ENCODE measurements at regions not wholly inside any gene's neighbourhood (a gene's known extent, or its start where the extent isn't known, plus 50 kb on each side); places are given as distances from the start of the nearest gene placed in this dataset.

DNA sequence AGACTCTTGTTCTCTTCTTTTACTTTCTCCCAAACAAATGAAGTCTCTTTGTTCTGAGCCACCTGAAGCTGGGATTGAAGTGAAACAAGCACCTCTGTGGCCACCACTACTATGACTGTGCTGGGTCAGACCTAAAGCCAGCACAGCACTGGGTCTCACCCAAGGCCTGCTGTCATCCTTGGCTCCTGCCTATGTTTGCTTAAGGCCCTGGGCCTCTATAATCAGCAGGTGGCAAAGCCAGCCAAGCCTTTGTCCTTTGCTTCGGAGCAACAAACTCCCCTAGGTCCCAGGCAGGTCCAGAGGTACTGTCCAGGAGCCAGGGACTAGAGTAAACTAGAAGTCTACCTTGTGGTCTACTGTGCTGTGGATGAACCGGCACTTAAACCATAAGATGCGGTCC lies 220.6 kb upstream of the ARSJ start:
- H3K9me3 ChIP-seq, result no peaks in the 10 kb centered on the region
- no peak overlapping the region for H3K27ac ChIP-seq
- WGBS, 2 donors, result 67 to 88% methylated on average over 1 to 2 of the region's 3 CpGs
- no peaks in the 10 kb centered on the region for H3K27me3 ChIP-seq
- DNase-seq, result no peak
- intact Hi-C loops (cut with DNase I), result no loop called here
- no peak for TF ChIP-seq POLR2A (IDR thresholded peaks at IDR 0.05)
- TF ChIP-seq, protein P1, sequence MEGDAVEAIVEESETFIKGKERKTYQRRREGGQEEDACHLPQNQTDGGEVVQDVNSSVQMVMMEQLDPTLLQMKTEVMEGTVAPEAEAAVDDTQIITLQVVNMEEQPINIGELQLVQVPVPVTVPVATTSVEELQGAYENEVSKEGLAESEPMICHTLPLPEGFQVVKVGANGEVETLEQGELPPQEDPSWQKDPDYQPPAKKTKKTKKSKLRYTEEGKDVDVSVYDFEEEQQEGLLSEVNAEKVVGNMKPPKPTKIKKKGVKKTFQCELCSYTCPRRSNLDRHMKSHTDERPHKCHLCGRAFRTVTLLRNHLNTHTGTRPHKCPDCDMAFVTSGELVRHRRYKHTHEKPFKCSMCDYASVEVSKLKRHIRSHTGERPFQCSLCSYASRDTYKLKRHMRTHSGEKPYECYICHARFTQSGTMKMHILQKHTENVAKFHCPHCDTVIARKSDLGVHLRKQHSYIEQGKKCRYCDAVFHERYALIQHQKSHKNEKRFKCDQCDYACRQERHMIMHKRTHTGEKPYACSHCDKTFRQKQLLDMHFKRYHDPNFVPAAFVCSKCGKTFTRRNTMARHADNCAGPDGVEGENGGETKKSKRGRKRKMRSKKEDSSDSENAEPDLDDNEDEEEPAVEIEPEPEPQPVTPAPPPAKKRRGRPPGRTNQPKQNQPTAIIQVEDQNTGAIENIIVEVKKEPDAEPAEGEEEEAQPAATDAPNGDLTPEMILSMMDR (IDR thresholded peaks at IDR 0.05), result no peak
- H3K4me3 ChIP-seq, result no peak overlapping the region
- no peaks in the 10 kb centered on the region for H3K36me3 ChIP-seq
- H3K4me1 ChIP-seq, result no peaks in the 10 kb centered on the region

DNA sequence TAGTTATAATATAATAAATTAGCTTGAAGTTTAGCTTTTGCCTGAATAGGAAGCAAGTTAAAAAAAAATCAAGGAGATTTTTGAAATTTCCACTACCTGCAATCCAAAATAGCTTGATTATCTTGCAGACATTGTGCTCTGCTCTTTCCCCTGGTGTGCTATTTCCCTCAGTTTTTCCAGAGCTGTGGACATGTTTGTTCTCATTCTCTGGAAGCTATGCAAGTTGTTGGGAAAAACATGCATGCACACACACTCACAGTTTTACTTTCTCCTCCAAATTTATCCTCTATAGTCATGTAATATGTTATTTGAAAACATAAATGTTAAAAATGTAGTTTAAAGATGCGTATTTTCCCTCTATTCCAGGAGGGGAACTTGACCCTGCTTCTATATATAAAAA lies 225.8 kb upstream of the ARSJ start:
- TF ChIP-seq, protein P1 (IDR thresholded peaks at IDR 0.05), result no peak
- TF ChIP-seq POLR2A (IDR thresholded peaks at IDR 0.05), result no peak
- 86 to 97% methylated on average over 1 of the region's 1 CpG for WGBS, 2 donors
- intact Hi-C loops (cut with DNase I), result no loop called here
- Histone ChIP-seq H3K4me1 (no peaks in the 10 kb centered on the region), H3K4me3 (no peak overlapping the region), H3K36me3 (no peaks in the 10 kb centered on the region), H3K27ac (no peak overlapping the region), H3K27me3 (no peaks in the 10 kb centered on the region), H3K9me3 (no peaks in the 10 kb centered on the region)
- no peak for DNase-seq

DNA sequence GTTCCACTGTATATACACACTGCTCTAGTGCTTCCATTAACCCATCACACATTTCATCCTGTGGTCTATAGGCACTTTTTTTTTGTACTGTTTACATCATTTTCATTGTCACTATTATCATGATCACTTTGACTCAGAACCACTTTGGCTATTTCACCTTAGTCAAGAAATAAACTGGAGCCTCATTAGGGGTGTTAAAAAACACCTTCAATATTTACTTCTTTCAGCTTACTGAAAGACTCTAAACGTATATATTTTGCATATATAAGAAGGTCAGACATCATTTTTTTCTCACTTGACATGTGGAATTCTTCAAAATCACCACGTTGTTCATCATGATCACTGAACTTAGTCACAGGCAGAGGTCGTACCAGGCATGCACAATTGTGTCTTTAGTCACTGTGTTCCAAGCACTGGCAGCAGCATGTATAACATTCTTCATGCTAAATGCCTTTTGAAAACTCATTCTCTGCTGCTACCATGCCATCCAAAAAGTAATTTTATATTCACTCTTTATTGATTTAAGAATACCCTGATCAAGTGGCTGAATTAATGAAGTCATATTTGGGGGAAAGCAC lies 229.2 kb upstream of the ARSJ start:
- no peak overlapping the region for H3K27ac ChIP-seq
- H3K9me3 ChIP-seq, result no peaks in the 10 kb centered on the region
- DNase-seq, result no peak
- no peaks in the 10 kb centered on the region for H3K27me3 ChIP-seq
- H3K4me3 ChIP-seq, result no peak overlapping the region
- no peaks in the 10 kb centered on the region for H3K4me1 ChIP-seq
- no peak for TF ChIP-seq POLR2A (IDR thresholded peaks at IDR 0.05)
- TF ChIP-seq, protein P1 (IDR thresholded peaks at IDR 0.05), result peak in 1 of 6 experiments; percentile 24
- WGBS, 2 donors, result 14 to 18% methylated on average over 3 of the region's 3 CpGs
- intact Hi-C loops (cut with DNase I), result no loop called here
- no peaks in the 10 kb centered on the region for H3K36me3 ChIP-seq

DNA sequence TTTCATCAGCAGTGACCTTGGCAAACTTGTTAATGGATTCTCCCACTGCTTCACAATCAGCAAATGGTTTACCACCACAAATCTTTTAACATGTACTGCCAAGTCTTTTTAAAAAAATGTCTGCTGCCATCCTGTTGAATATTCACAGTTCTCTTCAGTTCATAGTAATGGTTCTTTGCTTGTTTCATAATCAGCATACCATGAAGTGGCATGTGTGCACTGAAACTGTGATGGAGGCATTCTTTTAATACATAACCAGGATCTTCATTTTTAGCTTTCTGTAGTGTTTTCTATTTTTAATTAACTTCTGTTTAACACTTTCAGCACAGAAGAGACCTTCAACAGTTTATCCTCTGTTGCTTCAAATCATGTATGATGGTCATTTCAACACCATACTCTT lies 230.1 kb upstream of the ARSJ start:
- TF ChIP-seq, protein P1 (IDR thresholded peaks at IDR 0.05), result no peak
- no peak for TF ChIP-seq POLR2A (IDR thresholded peaks at IDR 0.05)
- no peaks in the 10 kb centered on the region for H3K4me1 ChIP-seq
- H3K9me3 ChIP-seq, result no peaks in the 10 kb centered on the region
- H3K27me3 ChIP-seq, result no peaks in the 10 kb centered on the region
- no peak overlapping the region for H3K4me3 ChIP-seq
- no peak for DNase-seq
- no peaks in the 10 kb centered on the region for H3K36me3 ChIP-seq
- intact Hi-C loops (cut with DNase I), result no loop called here
- no peak overlapping the region for H3K27ac ChIP-seq

DNA sequence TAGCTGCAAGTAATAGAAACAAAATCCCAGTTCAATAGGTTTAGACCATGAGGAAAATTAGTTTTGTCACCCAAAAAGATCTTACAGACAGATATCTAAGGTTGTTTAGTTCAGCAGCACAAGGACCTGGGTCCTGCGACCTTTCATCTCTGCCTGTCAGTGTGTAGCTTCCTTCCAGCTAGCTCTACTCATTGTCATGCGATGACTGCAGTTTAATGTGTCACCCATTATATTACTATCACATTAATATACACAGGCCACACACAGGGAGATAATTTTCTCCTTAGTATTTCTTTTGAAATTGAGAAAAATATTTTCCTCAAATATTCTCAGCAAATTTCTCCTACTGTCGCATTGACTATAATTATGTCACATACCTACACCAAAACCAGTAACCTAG lies 232.1 kb upstream of the ARSJ start:
- Histone ChIP-seq H3K27ac (no peak overlapping the region), H3K4me1 (no peaks in the 10 kb centered on the region), H3K27me3 (no peaks in the 10 kb centered on the region), H3K4me3 (no peak overlapping the region), H3K9me3 (no peaks in the 10 kb centered on the region), H3K36me3 (no peaks in the 10 kb centered on the region)
- WGBS, 2 donors, result 90 to 95% methylated on average over 3 of the region's 3 CpGs
- intact Hi-C loops (cut with DNase I), result no loop called here
- TF ChIP-seq POLR2A (IDR thresholded peaks at IDR 0.05), result no peak
- TF ChIP-seq, protein P1 (IDR thresholded peaks at IDR 0.05), result no peak
- no peak for DNase-seq

Data from esophagus squamous epithelium (tissue), 5 donors.